Spleen (tissue), 11 donors: ENCODE measurements at regions not wholly inside any gene's neighbourhood (a gene's known extent, or its start where the extent isn't known, plus 50 kb on each side); places are given as distances from the start of the nearest gene placed in this dataset.

Experiments
- DNase-seq: peaks from one replicate; pipeline ENCODE4 v3.0.0-alpha.2; 2020
- H3K27ac ChIP-seq, 8 donors: fragments of 200-600 bp; sonication (generic) in 7 of 8; 1 replicate in 4 of 8; 2 replicates in 4 of 8; pipeline versions ENCODE4 v1.5.0 to v1.8.0; 2016 to 2021; ENCODE audit warnings: inconsistent platforms in 4 of 8, mild to moderate bottlenecking in 4 of 8, moderate library complexity in 1 of 8
- H3K27me3 ChIP-seq, 7 donors: fragments of 200-600 bp; sonication (generic) in 6 of 7; replicated peaks in 1 of 7; 1 replicate in 4 of 7; 2 replicates in 3 of 7; pipeline versions ENCODE4 v1.5.0 to v1.8.0; 2016 to 2021; ENCODE audit warnings: inconsistent platforms in 3 of 7, mild to moderate bottlenecking in 1 of 7
- H3K36me3 ChIP-seq, 6 donors: fragments of 200-600 bp; sonication (generic) in 5 of 6; 1 replicate in 4 of 6; 2 replicates in 2 of 6; pipeline versions ENCODE4 v1.5.0 to v1.8.0; 2016 to 2021; ENCODE audit warnings: inconsistent platforms in 2 of 6
- H3K4me1 ChIP-seq, 6 donors: fragments of 200-600 bp; sonication (generic) in 5 of 6; 1 replicate in 3 of 6; 2 replicates in 3 of 6; pipeline versions ENCODE4 v1.5.0 to v1.8.0; 2016 to 2021; ENCODE audit warnings: inconsistent platforms in 3 of 6
- H3K4me3 ChIP-seq, 8 donors: fragments of 200-600 bp; sonication (generic) in 7 of 8; 1 replicate in 4 of 8; 2 replicates in 4 of 8; pipeline versions ENCODE4 v1.5.0 to v1.8.0; 2016 to 2021; ENCODE audit warnings: inconsistent platforms in 4 of 8, mild to moderate bottlenecking in 4 of 8, moderate library complexity in 2 of 8
- H3K9me3 ChIP-seq, 8 donors: fragments of 200-600 bp; sonication (generic) in 7 of 8; 1 replicate in 4 of 8; 2 replicates in 4 of 8; pipeline versions ENCODE4 v1.5.0 to v1.8.0; 2016 to 2021; ENCODE audit warnings: inconsistent platforms in 4 of 8
- POLR2A ChIP-seq, 3 donors: fragments of 450-650 bp; IDR thresholded peaks; one replicate each; pipeline ENCODE4 v1.5.1; 2017; ENCODE audit warnings: antibody characterized with exemption in 3 of 3, mild to moderate bottlenecking in 1 of 3
- POLR2AphosphoS5 ChIP-seq, 3 donors: sonication (generic); formaldehyde crosslinking; IDR thresholded peaks; one replicate each; pipeline ENCODE4 v1.5.1; 2017; ENCODE audit warnings: antibody characterized with exemption in 3 of 3
- whole genome bisulfite sequencing, 5 donors: extraction: QIAGEN DNeasy Blood & Tissue Kit in 3 of 5; methylation state at CpG; one replicate each; pipeline versions ENCODE4 v1.1.5 to v1.1.7; 2013 to 2018; 5-methylcytosine and 5-hydroxymethylcytosine counted together
- intact Hi-C: fragments of 100-400 bp; cut with DNase I; formaldehyde crosslinking; loops from one replicate; pipeline ENCODE4 v1.15.0; 2023; ENCODE audit warnings: low total_unique reads
- TF ChIP-seq, protein P1 (sequence below), 11 experiments: fragments of 200-600 bp in 7 of 11; fragments of 450-650 bp in 4 of 11; sonication (generic) in 4 of 11; IDR thresholded peaks in 8 of 11; conservative IDR thresholded peaks in 3 of 11; 1 replicate in 7 of 11; 2 replicates in 4 of 11; pipeline versions ENCODE4 v1.4.0 to v1.8.0; 2016 to 2021; ENCODE audit warnings: antibody characterized with exemption in 11 of 11, inconsistent platforms in 4 of 11, mild to moderate bottlenecking in 1 of 11
- donor health status: healthy with polysubstance abuse.
- donor health status: DM: no; HTN: no; CAD: no; lungs with moderate emphysema.
- donor health status: DM: no; HTN: no; CAD: no.
- donor health status: Bipolar disorder and iron deficiency.
- donor health status: healthy.
- donor health status: DM: no; HTN: no; CAD: no.
- donor health status: DM: yes; HTN: yes; CAD: no.

DNA sequence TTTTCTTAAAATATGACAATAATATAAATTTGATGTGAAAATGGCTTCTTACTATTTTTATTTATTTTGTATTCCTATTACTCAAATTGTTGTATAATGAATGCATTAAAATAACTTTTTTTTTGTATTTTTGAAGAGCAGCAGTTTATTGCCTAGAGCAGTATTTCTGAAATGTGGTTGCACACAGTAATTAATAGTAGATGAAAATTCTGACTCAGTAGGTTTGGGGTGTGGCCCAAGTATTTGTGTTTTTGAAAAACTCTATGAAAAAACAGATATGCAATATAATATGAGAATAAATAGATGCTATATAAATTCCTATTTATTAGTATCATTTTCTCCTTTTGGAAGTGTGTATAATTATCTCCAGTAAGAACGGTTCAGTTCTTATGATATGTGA, 2225.3 kb upstream of the C9orf72 start:
- no peaks in the 10 kb centered on the region for H3K36me3 ChIP-seq
- 88 to 100% (median 90%) methylated on average over 1 of the region's 1 CpG for WGBS, 5 donors
- DNase-seq = no peak
- TF ChIP-seq POLR2A (IDR thresholded peaks at IDR 0.05) = no peak
- no peak for TF ChIP-seq POLR2AphosphoS5 (IDR thresholded peaks at IDR 0.05)
- TF ChIP-seq, protein P1, sequence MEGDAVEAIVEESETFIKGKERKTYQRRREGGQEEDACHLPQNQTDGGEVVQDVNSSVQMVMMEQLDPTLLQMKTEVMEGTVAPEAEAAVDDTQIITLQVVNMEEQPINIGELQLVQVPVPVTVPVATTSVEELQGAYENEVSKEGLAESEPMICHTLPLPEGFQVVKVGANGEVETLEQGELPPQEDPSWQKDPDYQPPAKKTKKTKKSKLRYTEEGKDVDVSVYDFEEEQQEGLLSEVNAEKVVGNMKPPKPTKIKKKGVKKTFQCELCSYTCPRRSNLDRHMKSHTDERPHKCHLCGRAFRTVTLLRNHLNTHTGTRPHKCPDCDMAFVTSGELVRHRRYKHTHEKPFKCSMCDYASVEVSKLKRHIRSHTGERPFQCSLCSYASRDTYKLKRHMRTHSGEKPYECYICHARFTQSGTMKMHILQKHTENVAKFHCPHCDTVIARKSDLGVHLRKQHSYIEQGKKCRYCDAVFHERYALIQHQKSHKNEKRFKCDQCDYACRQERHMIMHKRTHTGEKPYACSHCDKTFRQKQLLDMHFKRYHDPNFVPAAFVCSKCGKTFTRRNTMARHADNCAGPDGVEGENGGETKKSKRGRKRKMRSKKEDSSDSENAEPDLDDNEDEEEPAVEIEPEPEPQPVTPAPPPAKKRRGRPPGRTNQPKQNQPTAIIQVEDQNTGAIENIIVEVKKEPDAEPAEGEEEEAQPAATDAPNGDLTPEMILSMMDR (IDR thresholded peaks at IDR 0.05 in 8 of 11, conservative IDR thresholded peaks at IDR 0.05 in 3 of 11) = no peak
- H3K27ac ChIP-seq = no peak overlapping the region
- H3K9me3 ChIP-seq = no peaks in the 10 kb centered on the region
- no peaks in the 10 kb centered on the region for H3K27me3 ChIP-seq
- H3K4me3 ChIP-seq = no peak overlapping the region
- H3K4me1 ChIP-seq = no peaks in the 10 kb centered on the region
- intact Hi-C loops = no loop called here

DNA sequence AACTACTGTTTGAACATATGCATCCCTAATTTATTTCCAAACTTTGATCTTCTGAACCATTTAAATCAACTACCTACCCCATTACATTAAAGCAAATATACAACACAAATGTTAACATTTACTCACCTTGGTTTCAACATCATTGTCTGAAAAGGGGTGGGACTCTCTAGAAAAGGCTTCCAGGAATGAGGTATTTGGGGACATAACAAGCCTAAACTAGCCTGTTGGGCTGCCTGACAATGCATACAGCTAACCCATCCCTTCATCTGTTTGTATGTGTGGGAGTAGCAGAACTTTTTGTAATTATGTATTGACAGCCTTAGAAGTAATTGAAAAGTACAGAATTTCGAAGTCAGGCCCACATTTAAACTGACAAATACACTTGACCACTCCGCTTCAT, 2225.9 kb upstream of the C9orf72 start:
- no peaks in the 10 kb centered on the region for H3K4me1 ChIP-seq
- 76 to 83% (median 78%) methylated on average over 2 of the region's 2 CpGs for WGBS, 5 donors
- intact Hi-C loops = no loop called here
- DNase-seq = no peak
- no peaks in the 10 kb centered on the region for H3K36me3 ChIP-seq
- no peak for TF ChIP-seq POLR2A (IDR thresholded peaks at IDR 0.05)
- TF ChIP-seq POLR2AphosphoS5 (IDR thresholded peaks at IDR 0.05) = no peak
- TF ChIP-seq, protein P1 (IDR thresholded peaks at IDR 0.05 in 8 of 11, conservative IDR thresholded peaks at IDR 0.05 in 3 of 11) = no peak
- no peaks in the 10 kb centered on the region for H3K9me3 ChIP-seq
- no peak overlapping the region for H3K27ac ChIP-seq
- no peaks in the 10 kb centered on the region for H3K27me3 ChIP-seq
- H3K4me3 ChIP-seq = no peak overlapping the region

DNA sequence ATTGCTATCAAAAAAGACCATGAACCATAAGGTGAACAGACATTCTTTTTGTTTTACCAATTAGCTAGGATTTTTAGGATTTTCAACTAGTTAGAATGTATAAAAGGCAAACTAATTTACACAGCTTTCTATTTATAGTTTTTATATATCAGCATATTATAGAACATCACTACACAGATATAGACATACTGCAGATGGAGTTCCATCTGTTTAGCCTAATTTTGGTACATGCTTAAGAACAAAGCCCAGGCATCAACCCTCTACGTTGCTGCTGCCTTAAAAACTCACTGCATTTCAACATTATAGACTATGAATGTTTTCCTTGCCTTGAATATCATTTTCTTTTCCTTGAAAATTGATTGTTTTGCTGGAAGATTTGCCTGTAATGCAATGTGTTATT, 2227.5 kb upstream of the C9orf72 start:
- 41 to 61% (median 55%) methylated on average over 1 of the region's 1 CpG for WGBS, 5 donors
- no peaks in the 10 kb centered on the region for H3K27me3 ChIP-seq

DNA sequence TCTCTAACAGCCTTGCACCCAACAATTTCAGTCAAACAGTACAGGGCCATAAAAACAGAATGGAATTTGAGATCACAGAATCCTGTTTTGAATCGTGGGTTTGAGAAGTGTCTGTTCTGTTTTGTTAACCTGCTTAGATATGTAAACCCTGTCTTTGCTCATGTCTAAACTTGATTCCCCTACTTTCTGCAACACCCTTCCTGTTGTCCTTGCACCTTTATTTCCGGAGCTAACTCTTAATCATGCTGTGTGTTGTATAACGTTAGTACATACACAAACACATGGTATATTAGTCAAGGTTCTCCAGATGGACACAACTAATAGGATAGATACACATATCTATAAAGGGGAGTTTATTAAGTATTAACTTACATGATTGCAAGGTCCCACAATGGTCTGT, 2229.2 kb upstream of the C9orf72 start:
- intact Hi-C loops = no loop called here
- DNase-seq = no peak
- no peak for TF ChIP-seq POLR2AphosphoS5 (IDR thresholded peaks at IDR 0.05)
- no peak for TF ChIP-seq POLR2A (IDR thresholded peaks at IDR 0.05)
- TF ChIP-seq, protein P1 (IDR thresholded peaks at IDR 0.05 in 8 of 11, conservative IDR thresholded peaks at IDR 0.05 in 3 of 11) = no peak
- Histone ChIP-seq H3K4me1 (no peaks in the 10 kb centered on the region), H3K27me3 (no peaks in the 10 kb centered on the region), H3K27ac (no peak overlapping the region), H3K9me3 (no peaks in the 10 kb centered on the region), H3K36me3 (no peaks in the 10 kb centered on the region), H3K4me3 (no peak overlapping the region)
- WGBS, 5 donors = 63 to 76% (median 72%) methylated on average over 3 of the region's 3 CpGs

More for the DNA sequence above, 2227.5 kb upstream of the C9orf72 start:
- DNase-seq = no peak
- intact Hi-C loops = no loop called here
- no peaks in the 10 kb centered on the region for H3K9me3 ChIP-seq
- H3K4me3 ChIP-seq = no peak overlapping the region
- H3K4me1 ChIP-seq = no peaks in the 10 kb centered on the region
- H3K27ac ChIP-seq = no peak overlapping the region
- H3K36me3 ChIP-seq = no peaks in the 10 kb centered on the region
- TF ChIP-seq POLR2A (IDR thresholded peaks at IDR 0.05) = no peak
- TF ChIP-seq, protein P1 (IDR thresholded peaks at IDR 0.05 in 8 of 11, conservative IDR thresholded peaks at IDR 0.05 in 3 of 11) = no peak
- TF ChIP-seq POLR2AphosphoS5 (IDR thresholded peaks at IDR 0.05) = no peak
